Thoracic aorta (tissue), 2 donors: ENCODE measurements at regions not wholly inside any gene's neighbourhood (a gene's known extent, or its start where the extent isn't known, plus 50 kb on each side); places are given as distances from the start of the nearest gene placed in this dataset.

ENCODE experiments used
- ATAC-seq: fragments of 150-250 bp; one replicate; pipeline ENCODE4 v1.8.0; 2017; ENCODE audit warnings: low read depth; ENCODE audit not compliant: insufficient number of reproducible peaks, low FRiP score
- DNase-seq: peaks from one replicate; pipeline ENCODE4 v3.0.0-alpha.2; 2020; ENCODE audit warnings: low spot score
- H3K27ac ChIP-seq, 2 donors: fragments of 200-600 bp; sonication (generic); 1 replicate in 1 of 2; 2 replicates in 1 of 2; pipeline ENCODE4 v1.5.1; 2016; ENCODE audit warnings: mild to moderate bottlenecking in 2 of 2, moderate library complexity in 2 of 2
- H3K27me3 ChIP-seq: fragments of 200-600 bp; sonication (generic); replicated peaks from 2 replicates; pipeline ENCODE4 v1.6.0; 2016; ENCODE audit warnings: mild to moderate bottlenecking; ENCODE audit not compliant: insufficient read depth
- H3K36me3 ChIP-seq: fragments of 200-600 bp; sonication (generic); one replicate; pipeline ENCODE4 v1.5.1; 2016
- H3K4me1 ChIP-seq, 2 donors: fragments of 200-600 bp; sonication (generic); 1 replicate in 1 of 2; 2 replicates in 1 of 2; pipeline versions ENCODE4 v1.5.1 to v1.6.0; 2016; ENCODE audit warnings: low read depth in 2 of 2, mild to moderate bottlenecking in 1 of 2; ENCODE audit not compliant: control insufficient read depth in 1 of 2
- H3K4me3 ChIP-seq: fragments of 200-600 bp; sonication (generic); 2 replicates; pipeline ENCODE4 v1.5.1; 2016; ENCODE audit warnings: mild to moderate bottlenecking
- H3K9me3 ChIP-seq: fragments of 200-600 bp; sonication (generic); 2 replicates; pipeline ENCODE4 v1.5.1; 2016
- TF ChIP-seq, protein P1 (sequence below): fragments of 200-600 bp; sonication (generic); IDR thresholded peaks from one replicate; pipeline ENCODE4 v1.5.1; 2019; ENCODE audit warnings: antibody characterized with exemption

GRCh38 chr12:107221913-107222312, 128.6 kb upstream of the CRY1 start:
- H3K27me3 ChIP-seq: no peaks in the 10 kb centered on the region
- H3K4me3 ChIP-seq: no peak overlapping the region
- no peak overlapping the region for H3K27ac ChIP-seq
- no peaks in the 10 kb centered on the region for H3K9me3 ChIP-seq
- ATAC-seq (no peak), DNase-seq (no peak)
- TF ChIP-seq, protein P1, sequence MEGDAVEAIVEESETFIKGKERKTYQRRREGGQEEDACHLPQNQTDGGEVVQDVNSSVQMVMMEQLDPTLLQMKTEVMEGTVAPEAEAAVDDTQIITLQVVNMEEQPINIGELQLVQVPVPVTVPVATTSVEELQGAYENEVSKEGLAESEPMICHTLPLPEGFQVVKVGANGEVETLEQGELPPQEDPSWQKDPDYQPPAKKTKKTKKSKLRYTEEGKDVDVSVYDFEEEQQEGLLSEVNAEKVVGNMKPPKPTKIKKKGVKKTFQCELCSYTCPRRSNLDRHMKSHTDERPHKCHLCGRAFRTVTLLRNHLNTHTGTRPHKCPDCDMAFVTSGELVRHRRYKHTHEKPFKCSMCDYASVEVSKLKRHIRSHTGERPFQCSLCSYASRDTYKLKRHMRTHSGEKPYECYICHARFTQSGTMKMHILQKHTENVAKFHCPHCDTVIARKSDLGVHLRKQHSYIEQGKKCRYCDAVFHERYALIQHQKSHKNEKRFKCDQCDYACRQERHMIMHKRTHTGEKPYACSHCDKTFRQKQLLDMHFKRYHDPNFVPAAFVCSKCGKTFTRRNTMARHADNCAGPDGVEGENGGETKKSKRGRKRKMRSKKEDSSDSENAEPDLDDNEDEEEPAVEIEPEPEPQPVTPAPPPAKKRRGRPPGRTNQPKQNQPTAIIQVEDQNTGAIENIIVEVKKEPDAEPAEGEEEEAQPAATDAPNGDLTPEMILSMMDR: no peak
- H3K36me3 ChIP-seq: no peaks in the 10 kb centered on the region
- no peaks in the 10 kb centered on the region for H3K4me1 ChIP-seq

DNA sequence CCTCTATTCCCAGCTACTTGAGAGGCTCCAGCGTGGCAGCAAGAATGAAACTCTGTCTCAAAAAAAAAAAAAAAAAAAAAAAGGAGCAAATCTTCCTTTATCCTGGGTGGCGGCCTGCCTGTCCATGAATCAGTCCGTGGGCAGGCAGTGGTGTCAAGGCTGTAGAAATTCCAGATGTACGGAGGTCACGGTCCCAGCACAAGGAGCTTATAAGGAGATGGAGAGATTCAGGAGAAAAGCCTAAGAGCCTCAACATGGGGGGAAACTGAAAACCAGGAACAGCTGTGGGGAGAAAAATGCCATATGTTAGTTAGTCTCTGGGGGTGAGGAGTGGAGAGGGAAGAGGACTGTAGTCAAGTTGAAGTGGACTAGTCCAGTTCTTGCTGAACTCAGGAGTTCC, 130.5 kb upstream of the CRY1 start:
- ATAC-seq: no peak
- Histone ChIP-seq H3K36me3 (no peaks in the 10 kb centered on the region), H3K4me1 (no peaks in the 10 kb centered on the region), H3K9me3 (no peaks in the 10 kb centered on the region), H3K4me3 (no peak overlapping the region), H3K27me3 (no peaks in the 10 kb centered on the region), H3K27ac (no peak overlapping the region)
- TF ChIP-seq, protein P1: no peak
- no peak for DNase-seq

GRCh38 chr12:107225635-107226034, 132.3 kb upstream of the CRY1 start:
- TF ChIP-seq, protein P1: no peak
- Histone ChIP-seq H3K4me1 (no peaks in the 10 kb centered on the region), H3K27ac (no peak overlapping the region), H3K9me3 (no peaks in the 10 kb centered on the region), H3K36me3 (no peaks in the 10 kb centered on the region), H3K4me3 (no peak overlapping the region), H3K27me3 (no peaks in the 10 kb centered on the region)
- ATAC-seq (no peak), DNase-seq (no peak)

GRCh38 chr12:107226126-107226525, 132.8 kb upstream of the CRY1 start:
- TF ChIP-seq, protein P1: no peak
- ATAC-seq (no peak), DNase-seq (no peak)

GRCh38 chr12:107228076-107228475, 134.7 kb upstream of the CRY1 start:
- Histone ChIP-seq H3K4me3 (no peak overlapping the region), H3K27ac (no peak overlapping the region), H3K9me3 (no peaks in the 10 kb centered on the region), H3K4me1 (no peaks in the 10 kb centered on the region), H3K27me3 (no peaks in the 10 kb centered on the region), H3K36me3 (no peaks in the 10 kb centered on the region)
- TF ChIP-seq, protein P1: no peak
- DNase-seq (no peak), ATAC-seq (no peak)

More at GRCh38 chr12:107226126-107226525, 132.8 kb upstream of the CRY1 start:
- Histone ChIP-seq H3K4me1 (no peaks in the 10 kb centered on the region), H3K4me3 (no peak overlapping the region), H3K9me3 (no peaks in the 10 kb centered on the region), H3K27ac (no peak overlapping the region), H3K36me3 (no peaks in the 10 kb centered on the region), H3K27me3 (no peaks in the 10 kb centered on the region)
